Natural killer cell (primary cell): ENCODE measurements at regions not wholly inside any gene's neighbourhood (a gene's known extent, or its start where the extent isn't known, plus 50 kb on each side); places are given as distances from the start of the nearest gene placed in this dataset.
A peak's percentile ranks its signal among the peaks of the same experiment; 100 is the strongest.

ENCODE experiments used
- ATAC-seq, 3 donors: fragments of 150-1000 bp in 2 of 3; fragments of 200-7000 bp in 1 of 3; cut with Tn5 transposase; 1 replicate in 1 of 3; 2 replicates in 2 of 3; pipeline ENCODE4 v1.10.0; 2021; ENCODE audit warnings: mild to moderate bottlenecking in 2 of 3, moderate library complexity in 2 of 3
- DNase-seq, 2 donors: peaks; one replicate each; pipeline versions ENCODE4 v3.0.0 to v3.0.0-alpha.2; 2013 to 2021; ENCODE audit warnings: mixed read lengths in 1 of 2
- H3K27ac ChIP-seq: one replicate; pipeline ENCODE4 v1.5.1; 2013; ENCODE audit warnings: mild to moderate bottlenecking, low read length
- H3K27me3 ChIP-seq: one replicate; pipeline ENCODE4 v1.6.1; 2013; ENCODE audit warnings: low read length; ENCODE audit not compliant: control insufficient read depth, insufficient read depth
- H3K36me3 ChIP-seq: one replicate; pipeline ENCODE4 v1.6.1; 2013; ENCODE audit warnings: low read length; ENCODE audit not compliant: control insufficient read depth, insufficient read depth
- H3K4me1 ChIP-seq: one replicate; pipeline ENCODE4 v1.6.1; 2013; ENCODE audit warnings: low read length; ENCODE audit not compliant: control insufficient read depth, insufficient read depth
- H3K4me3 ChIP-seq: one replicate; pipeline ENCODE4 v1.5.1; 2013; ENCODE audit warnings: low read length
- H3K9me3 ChIP-seq: one replicate; pipeline ENCODE4 v1.6.1; 2013; ENCODE audit warnings: low read length; ENCODE audit not compliant: control insufficient read depth, insufficient read depth
- H3K27ac Mint-ChIP-seq, 2 donors: one replicate each; pipeline ENCODE4 v1.8.0; 2022; ENCODE audit warnings: mild to moderate bottlenecking in 2 of 2, mixed read lengths in 2 of 2, moderate library complexity in 1 of 2
- H3K27me3 Mint-ChIP-seq, 2 donors: one replicate each; pipeline ENCODE4 v1.8.0; 2022; ENCODE audit warnings: low read depth in 2 of 2, mixed read lengths in 2 of 2
- H3K36me3 Mint-ChIP-seq: one replicate; pipeline ENCODE4 v1.8.0; 2022; ENCODE audit warnings: mixed read lengths
- H3K4me1 Mint-ChIP-seq, 2 donors: one replicate each; pipeline ENCODE4 v1.8.0; 2022; ENCODE audit warnings: mixed read lengths in 2 of 2
- H3K4me3 Mint-ChIP-seq: one replicate; pipeline ENCODE4 v1.8.0; 2022; ENCODE audit warnings: mild to moderate bottlenecking, moderate library complexity, mixed read lengths
- H3K9me3 Mint-ChIP-seq, 2 donors: one replicate each; pipeline ENCODE4 v1.8.0; 2022; ENCODE audit warnings: mixed read lengths in 2 of 2
- WGBS: methylation state at CpG from one replicate; pipeline ENCODE4 v1.1.7; 2013; ENCODE audit warnings: missing lambda C conversion rate; ENCODE audit not compliant: insufficient coverage; 5-methylcytosine and 5-hydroxymethylcytosine counted together
- intact Hi-C: fragments of 100-400 bp; cut with micrococcal nuclease; formaldehyde crosslinking; loops from one replicate; pipeline ENCODE4 v1.14.2; 2022
- TF ChIP-seq, protein P1 (sequence below): fragments of 200-600 bp; IDR thresholded peaks from one replicate; pipeline ENCODE4 v1.8.0; 2022; ENCODE audit warnings: antibody characterized with exemption

DNA sequence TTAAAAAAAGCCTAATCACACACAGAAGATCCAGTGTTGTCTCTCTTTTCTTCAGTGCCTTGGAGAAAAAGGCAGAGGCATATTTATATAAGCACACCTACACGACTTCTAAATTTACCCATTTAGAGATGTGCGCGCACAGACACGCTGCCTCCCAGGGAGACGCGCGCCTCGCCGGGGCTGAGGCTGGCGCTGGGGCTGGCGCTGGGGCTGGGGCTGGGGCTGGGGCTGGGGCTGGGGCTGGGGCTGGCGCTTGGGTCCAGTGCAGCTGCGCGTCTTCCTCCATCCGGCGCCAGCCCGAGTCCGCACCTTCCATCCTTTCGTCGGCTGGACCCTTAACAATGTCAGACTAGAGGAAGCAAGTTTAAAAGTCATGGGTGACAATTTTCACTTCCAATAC is 118.4 kb upstream of the ARID2 start:
- Mint-ChIP-seq H3K4me1 (peaks cover 0 to 7% of the 10 kb centered on the region in 2 donors), H3K36me3 (peaks cover under 1% of the 10 kb centered on the region), H3K27ac (no peak overlapping the region), H3K9me3 (no peaks in the 10 kb centered on the region), H3K27me3 (peaks cover 4 to 5% of the 10 kb centered on the region in 2 donors), H3K4me3 (peak overlapping the region; percentile 32)
- Histone ChIP-seq H3K27ac (no peak overlapping the region), H3K4me3 (no peak overlapping the region), H3K27me3 (peaks cover 2% of the 10 kb centered on the region), H3K36me3 (no peaks in the 10 kb centered on the region), H3K4me1 (no peaks in the 10 kb centered on the region), H3K9me3 (no peaks in the 10 kb centered on the region)
- ATAC-seq = no peak
- intact Hi-C loops = no loop called here
- 32% methylated on average over 20 of the region's 20 CpGs for WGBS
- no peak for DNase-seq
- TF ChIP-seq, protein P1, sequence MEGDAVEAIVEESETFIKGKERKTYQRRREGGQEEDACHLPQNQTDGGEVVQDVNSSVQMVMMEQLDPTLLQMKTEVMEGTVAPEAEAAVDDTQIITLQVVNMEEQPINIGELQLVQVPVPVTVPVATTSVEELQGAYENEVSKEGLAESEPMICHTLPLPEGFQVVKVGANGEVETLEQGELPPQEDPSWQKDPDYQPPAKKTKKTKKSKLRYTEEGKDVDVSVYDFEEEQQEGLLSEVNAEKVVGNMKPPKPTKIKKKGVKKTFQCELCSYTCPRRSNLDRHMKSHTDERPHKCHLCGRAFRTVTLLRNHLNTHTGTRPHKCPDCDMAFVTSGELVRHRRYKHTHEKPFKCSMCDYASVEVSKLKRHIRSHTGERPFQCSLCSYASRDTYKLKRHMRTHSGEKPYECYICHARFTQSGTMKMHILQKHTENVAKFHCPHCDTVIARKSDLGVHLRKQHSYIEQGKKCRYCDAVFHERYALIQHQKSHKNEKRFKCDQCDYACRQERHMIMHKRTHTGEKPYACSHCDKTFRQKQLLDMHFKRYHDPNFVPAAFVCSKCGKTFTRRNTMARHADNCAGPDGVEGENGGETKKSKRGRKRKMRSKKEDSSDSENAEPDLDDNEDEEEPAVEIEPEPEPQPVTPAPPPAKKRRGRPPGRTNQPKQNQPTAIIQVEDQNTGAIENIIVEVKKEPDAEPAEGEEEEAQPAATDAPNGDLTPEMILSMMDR = no peak

DNA sequence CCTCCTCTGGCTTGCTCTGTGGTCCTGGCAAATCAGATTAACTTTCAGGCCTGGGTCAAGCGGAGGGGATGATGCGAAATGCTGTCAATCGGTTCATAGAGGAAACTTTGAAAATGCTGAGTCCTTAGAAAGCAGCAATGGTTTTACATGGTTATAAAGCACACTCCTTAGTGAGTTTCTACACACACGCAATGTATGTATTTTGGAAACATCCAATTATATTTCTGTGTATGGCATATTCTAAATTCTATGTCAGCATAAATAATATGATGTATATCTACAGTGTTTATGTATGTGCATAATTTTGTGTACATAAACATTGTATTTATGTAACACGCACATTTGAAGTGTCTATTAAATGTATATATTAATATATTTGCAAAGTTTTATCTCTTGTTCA is 118.0 kb upstream of the ARID2 start:
- Histone ChIP-seq H3K4me3 (no peak overlapping the region), H3K27me3 (peaks cover 2% of the 10 kb centered on the region), H3K36me3 (no peaks in the 10 kb centered on the region), H3K27ac (no peak overlapping the region), H3K9me3 (no peaks in the 10 kb centered on the region), H3K4me1 (no peaks in the 10 kb centered on the region)
- no peak for DNase-seq
- no peaks in the 10 kb centered on the region for H3K36me3 Mint-ChIP-seq
- peaks cover 4 to 9% of the 10 kb centered on the region in 2 donors for H3K27me3 Mint-ChIP-seq
- H3K9me3 Mint-ChIP-seq = no peaks in the 10 kb centered on the region
- H3K27ac Mint-ChIP-seq = no peak overlapping the region
- no peak for ATAC-seq
- WGBS = 84% methylated on average over 3 of the region's 5 CpGs
- no peak overlapping the region for H3K4me3 Mint-ChIP-seq
- peaks cover 0 to 7% of the 10 kb centered on the region in 2 donors for H3K4me1 Mint-ChIP-seq
- TF ChIP-seq, protein P1 = no peak
- intact Hi-C loops = no loop called here

DNA sequence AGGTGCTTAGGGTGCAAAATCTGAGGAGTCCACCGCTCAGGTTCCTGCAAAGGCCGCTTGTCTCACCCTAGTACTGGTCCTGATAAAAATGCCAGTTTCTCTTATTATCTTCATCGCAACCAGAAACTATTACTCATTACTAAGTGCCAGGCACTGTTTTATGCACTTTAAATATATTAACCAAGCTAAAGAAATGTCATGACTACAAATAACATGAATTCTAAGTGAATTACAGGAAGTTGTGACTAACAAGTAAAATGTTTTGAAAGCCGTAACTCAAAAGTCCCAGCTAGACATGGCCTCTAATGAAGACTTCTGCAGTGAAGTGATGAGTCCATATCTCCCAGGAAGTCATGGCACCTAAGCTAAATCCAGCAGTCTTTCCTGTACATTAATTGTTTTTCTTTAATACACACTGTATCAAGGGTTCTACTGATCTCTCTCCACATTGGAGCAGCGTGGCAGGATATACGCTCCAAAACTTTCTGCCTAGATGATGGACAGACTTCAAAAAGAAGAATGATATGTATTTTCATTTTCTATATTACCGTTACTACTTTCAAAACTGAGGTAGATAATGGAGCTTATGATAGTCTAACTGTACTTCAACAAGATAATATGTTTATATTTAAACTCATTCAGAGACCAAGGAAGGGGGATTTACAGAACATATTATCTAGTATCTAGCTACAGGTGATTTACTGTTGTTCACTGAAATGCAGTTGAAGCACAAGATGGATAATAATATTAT is 117.3 kb upstream of the ARID2 start:
- H3K4me3 ChIP-seq = no peak overlapping the region
- no peaks in the 10 kb centered on the region for H3K9me3 ChIP-seq
- Mint-ChIP-seq H3K9me3 (no peaks in the 10 kb centered on the region), H3K4me1 (peaks cover 0 to 7% of the 10 kb centered on the region in 2 donors), H3K36me3 (no peaks in the 10 kb centered on the region), H3K27me3 (peaks cover 4 to 9% of the 10 kb centered on the region in 2 donors), H3K4me3 (no peak overlapping the region), H3K27ac (no peak overlapping the region)
- DNase-seq (no peak), ATAC-seq (no peak)
- intact Hi-C loops = no loop called here
- 82% methylated on average over 4 of the region's 7 CpGs for WGBS
- H3K4me1 ChIP-seq = no peaks in the 10 kb centered on the region
- peaks cover 2% of the 10 kb centered on the region for H3K27me3 ChIP-seq
- H3K27ac ChIP-seq = no peak overlapping the region
- no peaks in the 10 kb centered on the region for H3K36me3 ChIP-seq
- TF ChIP-seq, protein P1 = no peak

DNA sequence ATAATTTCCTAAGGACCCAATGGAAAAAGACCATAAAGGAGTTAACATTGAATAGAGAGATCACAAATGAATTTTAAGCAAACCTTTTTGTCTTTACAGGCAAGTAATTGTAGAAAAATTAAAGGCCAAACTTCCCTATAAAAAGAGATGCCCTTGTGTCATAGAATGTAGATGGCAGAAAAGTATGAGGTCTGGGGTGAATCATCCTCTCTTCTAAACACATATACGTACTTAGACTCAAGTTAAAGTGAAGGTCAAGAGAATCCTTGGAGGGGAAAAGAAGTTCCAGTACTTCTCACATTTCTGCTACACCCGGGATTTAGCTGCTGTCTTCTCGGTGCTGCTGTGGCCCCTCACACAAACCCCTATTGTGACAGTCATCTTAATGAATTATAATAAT is 116.2 kb upstream of the ARID2 start:
- Mint-ChIP-seq H3K27me3 (peaks cover 4 to 9% of the 10 kb centered on the region in 2 donors), H3K4me1 (no peaks in the 10 kb centered on the region), H3K4me3 (no peak overlapping the region), H3K36me3 (no peaks in the 10 kb centered on the region), H3K27ac (no peak overlapping the region), H3K9me3 (no peaks in the 10 kb centered on the region)
- 100% methylated on average over 1 of the region's 3 CpGs for whole genome bisulfite sequencing
- no peak overlapping the region for H3K4me3 ChIP-seq
- TF ChIP-seq, protein P1 = no peak
- H3K4me1 ChIP-seq = no peaks in the 10 kb centered on the region
- H3K27me3 ChIP-seq = peaks cover 2% of the 10 kb centered on the region
- no peak for ATAC-seq
- no peaks in the 10 kb centered on the region for H3K9me3 ChIP-seq
- H3K36me3 ChIP-seq = no peaks in the 10 kb centered on the region
- H3K27ac ChIP-seq = no peak overlapping the region
- no peak for DNase-seq
- intact Hi-C loops = no loop called here
